ENCODE measurements at regions not wholly inside any gene's neighbourhood (a gene's known extent, or its start where the extent isn't known, plus 50 kb on each side); places are given as distances from the start of the nearest gene placed in this dataset.

- Histone ChIP-seq H2BK120ac (ENCODE audit: low read depth, low read length) (no peak overlapping the region), H3K27me3 (ENCODE audit: insufficient read depth, low read length, poor library complexity) (no peaks in the 10 kb centered on the region), H3K4ac (ENCODE audit: low read depth, low read length) (no peak overlapping the region), H3K36me3 (ENCODE audit: control insufficient read depth, insufficient read depth, low read length) (no peaks in the 10 kb centered on the region), H4K8ac (ENCODE audit: low read depth, low read length) (no peak overlapping the region), H3K4me2 (ENCODE audit: low read length) (no peak overlapping the region), H3K79me2 (ENCODE audit: control insufficient read depth, insufficient read depth, low read length) (no peaks in the 10 kb centered on the region), H3K23ac (ENCODE audit: low read length) (no peak overlapping the region), H3K18ac (ENCODE audit: low read length) (no peak overlapping the region), H4K5ac (ENCODE audit: low read length) (no peak overlapping the region), H2BK5ac (ENCODE audit: low read length) (no peak overlapping the region), H3K4me3 (ENCODE audit: low read length) (no peak overlapping the region), H2AK5ac (ENCODE audit: low read length) (no peak overlapping the region), H3K4me1 (ENCODE audit: control insufficient read depth, low read depth, low read length) (no peaks in the 10 kb centered on the region), H3K56ac (ENCODE audit: low read length) (no peak overlapping the region), H2BK15ac (replicated peaks; ENCODE audit: low read depth) (no peak overlapping the region), H3K9ac (ENCODE audit: low read length) (no peak overlapping the region), H3K79me1 (ENCODE audit: low read length) (no peaks in the 10 kb centered on the region), H3K27ac (ENCODE audit: low read depth, low read length) (no peak overlapping the region)
- no peak for DNase-seq
- WGBS (ENCODE audit: extremely low coverage, insufficient coverage, low lambda C conversion rate) = no CpG with 5 or more reads among the region's 1 CpG
Measured at GRCh38 chr2:34474646-34475045, 875.5 kb upstream of the FAM98A start.

- no peak overlapping the region for H3K56ac ChIP-seq (ENCODE audit: low read length)
- no peak overlapping the region for H3K4ac ChIP-seq (ENCODE audit: low read depth, low read length)
- H2BK15ac ChIP-seq (replicated peaks; ENCODE audit: low read depth) = no peak overlapping the region
- no peak overlapping the region for H2BK5ac ChIP-seq (ENCODE audit: low read length)
- peak overlapping the region; percentile 31 for H3K27ac ChIP-seq (ENCODE audit: low read depth, low read length)
- no peak overlapping the region for H4K8ac ChIP-seq (ENCODE audit: low read depth, low read length)
- DNase-seq = peak; percentile 88
- H3K27me3 ChIP-seq (ENCODE audit: insufficient read depth, low read length, poor library complexity) = no peaks in the 10 kb centered on the region
- no peak overlapping the region for H2BK120ac ChIP-seq (ENCODE audit: low read depth, low read length)
- no peak overlapping the region for H4K5ac ChIP-seq (ENCODE audit: low read length)
- H3K79me2 ChIP-seq (ENCODE audit: control insufficient read depth, insufficient read depth, low read length) = no peaks in the 10 kb centered on the region
- no peaks in the 10 kb centered on the region for H3K4me1 ChIP-seq (ENCODE audit: control insufficient read depth, low read depth, low read length)
- H3K79me1 ChIP-seq (ENCODE audit: low read length) = no peaks in the 10 kb centered on the region
- H3K9ac ChIP-seq (ENCODE audit: low read length) = no peak overlapping the region
- H3K23ac ChIP-seq (ENCODE audit: low read length) = no peak overlapping the region
- no peaks in the 10 kb centered on the region for H3K36me3 ChIP-seq (ENCODE audit: control insufficient read depth, insufficient read depth, low read length)
- H3K4me2 ChIP-seq (ENCODE audit: low read length) = no peak overlapping the region
- no peak overlapping the region for H2AK5ac ChIP-seq (ENCODE audit: low read length)
- no peak overlapping the region for H3K18ac ChIP-seq (ENCODE audit: low read length)
- H3K4me3 ChIP-seq (ENCODE audit: low read length) = no peak overlapping the region
Measured at GRCh38 chr2:34447097-34447496, 848.0 kb upstream of the FAM98A start.

GRCh38 chr2:34423301-34423700, 824.2 kb upstream of the FAM98A start:
- H2BK15ac ChIP-seq (replicated peaks; ENCODE audit: low read depth) = no peak overlapping the region
- H3K27ac ChIP-seq (ENCODE audit: low read depth, low read length) = no peak overlapping the region
- H3K23ac ChIP-seq (ENCODE audit: low read length) = no peak overlapping the region
- H3K4me2 ChIP-seq (ENCODE audit: low read length) = no peak overlapping the region
- no peaks in the 10 kb centered on the region for H3K27me3 ChIP-seq (ENCODE audit: insufficient read depth, low read length, poor library complexity)
- H2BK120ac ChIP-seq (ENCODE audit: low read depth, low read length) = no peak overlapping the region
- H3K4me1 ChIP-seq (ENCODE audit: control insufficient read depth, low read depth, low read length) = no peaks in the 10 kb centered on the region
- peak; percentile 59 for DNase-seq
- H3K79me2 ChIP-seq (ENCODE audit: control insufficient read depth, insufficient read depth, low read length) = no peaks in the 10 kb centered on the region
- H3K56ac ChIP-seq (ENCODE audit: low read length) = no peak overlapping the region
- no peak overlapping the region for H3K18ac ChIP-seq (ENCODE audit: low read length)
- no peak overlapping the region for H3K4ac ChIP-seq (ENCODE audit: low read depth, low read length)
- H2BK5ac ChIP-seq (ENCODE audit: low read length) = no peak overlapping the region
- no peak overlapping the region for H3K4me3 ChIP-seq (ENCODE audit: low read length)
- no peaks in the 10 kb centered on the region for H3K36me3 ChIP-seq (ENCODE audit: control insufficient read depth, insufficient read depth, low read length)
- H3K9ac ChIP-seq (ENCODE audit: low read length) = no peak overlapping the region
- 100% methylated on average over 2 of the region's 2 CpGs for WGBS (ENCODE audit: extremely low coverage, insufficient coverage, low lambda C conversion rate)
- no peak overlapping the region for H4K5ac ChIP-seq (ENCODE audit: low read length)
- H2AK5ac ChIP-seq (ENCODE audit: low read length) = no peak overlapping the region
- H3K79me1 ChIP-seq (ENCODE audit: low read length) = no peaks in the 10 kb centered on the region
- no peak overlapping the region for H4K8ac ChIP-seq (ENCODE audit: low read depth, low read length)

- no peaks in the 10 kb centered on the region for H3K4me1 ChIP-seq (ENCODE audit: control insufficient read depth, low read depth, low read length)
- H3K79me1 ChIP-seq (ENCODE audit: low read length) = no peaks in the 10 kb centered on the region
- H3K36me3 ChIP-seq (ENCODE audit: control insufficient read depth, insufficient read depth, low read length) = no peaks in the 10 kb centered on the region
- no peak overlapping the region for H2BK120ac ChIP-seq (ENCODE audit: low read depth, low read length)
- no peak overlapping the region for H3K4me2 ChIP-seq (ENCODE audit: low read length)
- H2BK5ac ChIP-seq (ENCODE audit: low read length) = no peak overlapping the region
- H3K18ac ChIP-seq (ENCODE audit: low read length) = no peak overlapping the region
- no peak overlapping the region for H2AK5ac ChIP-seq (ENCODE audit: low read length)
- no peaks in the 10 kb centered on the region for H3K27me3 ChIP-seq (ENCODE audit: insufficient read depth, low read length, poor library complexity)
- H3K4ac ChIP-seq (ENCODE audit: low read depth, low read length) = no peak overlapping the region
- no peak overlapping the region for H4K8ac ChIP-seq (ENCODE audit: low read depth, low read length)
- no peak overlapping the region for H3K27ac ChIP-seq (ENCODE audit: low read depth, low read length)
- H3K4me3 ChIP-seq (ENCODE audit: low read length) = no peak overlapping the region
- no peaks in the 10 kb centered on the region for H3K79me2 ChIP-seq (ENCODE audit: control insufficient read depth, insufficient read depth, low read length)
- no peak overlapping the region for H3K56ac ChIP-seq (ENCODE audit: low read length)
- no peak for DNase-seq
- H2BK15ac ChIP-seq (replicated peaks; ENCODE audit: low read depth) = no peak overlapping the region
- no peak overlapping the region for H3K23ac ChIP-seq (ENCODE audit: low read length)
- H3K9ac ChIP-seq (ENCODE audit: low read length) = no peak overlapping the region
- no peak overlapping the region for H4K5ac ChIP-seq (ENCODE audit: low read length)
Measured at GRCh38 chr2:34419856-34420255, 820.8 kb upstream of the FAM98A start.

GRCh38 chr2:34416856-34417255, 817.8 kb upstream of the FAM98A start:
- peak; percentile 3 for DNase-seq
- H4K5ac ChIP-seq (ENCODE audit: low read length) = no peak overlapping the region
- H3K9ac ChIP-seq (ENCODE audit: low read length) = no peak overlapping the region
- H2BK15ac ChIP-seq (replicated peaks; ENCODE audit: low read depth) = no peak overlapping the region
- H3K4ac ChIP-seq (ENCODE audit: low read depth, low read length) = no peak overlapping the region
- H3K79me2 ChIP-seq (ENCODE audit: control insufficient read depth, insufficient read depth, low read length) = no peaks in the 10 kb centered on the region
- H3K23ac ChIP-seq (ENCODE audit: low read length) = no peak overlapping the region
- WGBS (ENCODE audit: extremely low coverage, insufficient coverage, low lambda C conversion rate) = no CpG with 5 or more reads among the region's 2 CpGs
- no peaks in the 10 kb centered on the region for H3K79me1 ChIP-seq (ENCODE audit: low read length)
- no peaks in the 10 kb centered on the region for H3K36me3 ChIP-seq (ENCODE audit: control insufficient read depth, insufficient read depth, low read length)
- H3K18ac ChIP-seq (ENCODE audit: low read length) = no peak overlapping the region
- H3K27ac ChIP-seq (ENCODE audit: low read depth, low read length) = no peak overlapping the region
- H3K4me2 ChIP-seq (ENCODE audit: low read length) = no peak overlapping the region
- H3K27me3 ChIP-seq (ENCODE audit: insufficient read depth, low read length, poor library complexity) = no peaks in the 10 kb centered on the region
- no peak overlapping the region for H2AK5ac ChIP-seq (ENCODE audit: low read length)
- H2BK5ac ChIP-seq (ENCODE audit: low read length) = no peak overlapping the region
- no peak overlapping the region for H3K56ac ChIP-seq (ENCODE audit: low read length)
- no peak overlapping the region for H4K8ac ChIP-seq (ENCODE audit: low read depth, low read length)
- H3K4me3 ChIP-seq (ENCODE audit: low read length) = no peak overlapping the region
- H2BK120ac ChIP-seq (ENCODE audit: low read depth, low read length) = no peak overlapping the region
- no peaks in the 10 kb centered on the region for H3K4me1 ChIP-seq (ENCODE audit: control insufficient read depth, low read depth, low read length)

- Histone ChIP-seq H3K4ac (ENCODE audit: low read depth, low read length) (no peak overlapping the region), H3K27me3 (ENCODE audit: insufficient read depth, low read length, poor library complexity) (no peaks in the 10 kb centered on the region), H3K18ac (ENCODE audit: low read length) (no peak overlapping the region), H3K4me3 (ENCODE audit: low read length) (no peak overlapping the region), H2BK15ac (replicated peaks; ENCODE audit: low read depth) (no peak overlapping the region), H4K5ac (ENCODE audit: low read length) (no peak overlapping the region), H3K56ac (ENCODE audit: low read length) (no peak overlapping the region), H2BK5ac (ENCODE audit: low read length) (no peak overlapping the region), H4K8ac (ENCODE audit: low read depth, low read length) (no peak overlapping the region), H3K4me2 (ENCODE audit: low read length) (no peak overlapping the region), H3K4me1 (ENCODE audit: control insufficient read depth, low read depth, low read length) (no peaks in the 10 kb centered on the region), H2BK120ac (ENCODE audit: low read depth, low read length) (no peak overlapping the region), H2AK5ac (ENCODE audit: low read length) (no peak overlapping the region), H3K79me2 (ENCODE audit: control insufficient read depth, insufficient read depth, low read length) (no peaks in the 10 kb centered on the region), H3K23ac (ENCODE audit: low read length) (no peak overlapping the region), H3K27ac (ENCODE audit: low read depth, low read length) (no peak overlapping the region), H3K36me3 (ENCODE audit: control insufficient read depth, insufficient read depth, low read length) (no peaks in the 10 kb centered on the region), H3K79me1 (ENCODE audit: low read length) (no peaks in the 10 kb centered on the region), H3K9ac (ENCODE audit: low read length) (no peak overlapping the region)
- WGBS (ENCODE audit: extremely low coverage, insufficient coverage, low lambda C conversion rate) = no CpG with 5 or more reads among the region's 4 CpGs
- no peak for DNase-seq
Measured at GRCh38 chr2:34414856-34415255, 815.8 kb upstream of the FAM98A start.
